ELR (cell line): ENCODE measurements at regions not wholly inside any gene's neighbourhood (a gene's known extent, or its start where the extent isn't known, plus 50 kb on each side); places are given as distances from the start of the nearest gene placed in this dataset.
"Not testable (repeated sequence)": the region's sequence is repeated elsewhere in the genome, so short reads cannot be mapped to it uniquely, and the experiment has no call there.

Experiments
- DNase-seq: peaks from one replicate; pipeline ENCODE4 v3.0.0-alpha.2; 2015; ENCODE audit warnings: low read depth

- no peak for DNase-seq
These were observed 112.3 kb downstream of the MIAT start for GRCh38 chr22:26769663-26770062.

- DNase-seq = no peak
These were observed 113.2 kb downstream of the MIAT start for GRCh38 chr22:26770624-26771023.

GRCh38 chr22:26773054-26773453, 115.7 kb downstream of the MIAT start:
- not testable (repeated sequence) for DNase-seq

GRCh38 chr22:26775394-26775793, 118.0 kb downstream of the MIAT start:
- DNase-seq = no peak

- peak; percentile 45 for DNase-seq
These were observed 119.9 kb downstream of the MIAT start for GRCh38 chr22:26777156-26777801.

GRCh38 chr22:26778372-26778771, 121.0 kb downstream of the MIAT start:
- DNase-seq = no peak

- DNase-seq = no peak
These were observed 121.7 kb downstream of the MIAT start for GRCh38 chr22:26779108-26779507.

GRCh38 chr22:26779929-26780328, 122.5 kb downstream of the MIAT start:
- DNase-seq = no peak

GRCh38 chr22:26780521-26780920, 123.1 kb downstream of the MIAT start:
- no peak for DNase-seq

- DNase-seq = no peak
These were observed 123.7 kb downstream of the MIAT start for GRCh38 chr22:26781062-26781461.

GRCh38 chr22:26781596-26781995, 124.2 kb downstream of the MIAT start:
- DNase-seq = no peak

GRCh38 chr22:26783885-26784284, 126.5 kb downstream of the MIAT start:
- no peak for DNase-seq

GRCh38 chr22:26784772-26785171, 127.4 kb downstream of the MIAT start:
- no peak for DNase-seq

- no peak for DNase-seq
These were observed 128.5 kb downstream of the MIAT start for GRCh38 chr22:26785932-26786331.

GRCh38 chr22:26786398-26786797, 129.0 kb downstream of the MIAT start:
- DNase-seq = no peak

GRCh38 chr22:26789951-26790350, 132.6 kb downstream of the MIAT start:
- no peak for DNase-seq

- DNase-seq = no peak
These were observed 135.1 kb downstream of the MIAT start for GRCh38 chr22:26792522-26792921.

GRCh38 chr22:26796785-26797184, 139.4 kb downstream of the MIAT start:
- no peak for DNase-seq

GRCh38 chr22:26797910-26798309, 140.5 kb downstream of the MIAT start:
- DNase-seq = no peak

- no peak for DNase-seq
These were observed 141.2 kb downstream of the MIAT start for GRCh38 chr22:26798462-26799065.

- peak; percentile 20 for DNase-seq
These were observed 143.5 kb downstream of the MIAT start for GRCh38 chr22:26800858-26801257.

- DNase-seq = no peak
These were observed 144.1 kb downstream of the MIAT start for GRCh38 chr22:26801449-26801848.

GRCh38 chr22:26804315-26804714, 146.9 kb downstream of the MIAT start:
- DNase-seq = no peak

- peak; percentile 60 for DNase-seq
These were observed 147.6 kb downstream of the MIAT start for GRCh38 chr22:26804911-26805539.
